HL-60 (cell line): ENCODE measurements at regions not wholly inside any gene's neighbourhood (a gene's known extent, or its start where the extent isn't known, plus 50 kb on each side); places are given as distances from the start of the nearest gene placed in this dataset.

Source experiments
- DNase-seq, 2 experiments: peaks; one replicate each; pipeline ENCODE4 v3.0.0-alpha.2; 2010 to 2020; ENCODE audit warnings: low read depth in 1 of 2, low spot score in 1 of 2
- H3K27ac ChIP-seq: fragments of 250-450 bp; sonication (Bioruptor Pico); replicated peaks from 2 replicates; pipeline ENCODE4 v1.5.1; 2020; ENCODE audit warnings: mild to moderate bottlenecking, moderate library complexity
- H3K27me3 ChIP-seq: fragments of 250-450 bp; sonication (Bioruptor Pico); 2 replicates; pipeline ENCODE4 v1.5.1; 2021; ENCODE audit warnings: mild to moderate bottlenecking, moderate library complexity; ENCODE audit not compliant: insufficient read depth, poor library complexity, severe bottlenecking
- H3K4me3 ChIP-seq: replicated peaks from 2 replicates; pipeline ENCODE4 v1.5.1; 2011; ENCODE audit warnings: mild to moderate bottlenecking, control low read depth, low read length; ENCODE audit not compliant: insufficient read depth
- CTCF ChIP-seq: IDR thresholded peaks from one replicate; pipeline ENCODE4 v1.5.1; 2011; ENCODE audit warnings: low read length, control low read depth, inconsistent platforms; ENCODE audit not compliant: insufficient read depth
- GABPA ChIP-seq: IDR thresholded peaks from 2 replicates; pipeline ENCODE4 v1.6.1; 2012; ENCODE audit warnings: low read depth
- POLR2AphosphoS5 ChIP-seq: IDR thresholded peaks from 2 replicates; pipeline ENCODE4 v1.6.1; 2012; ENCODE audit warnings: low read depth
- REST ChIP-seq: IDR thresholded peaks from 2 replicates; pipeline ENCODE4 v1.6.1; 2012; ENCODE audit warnings: low read depth; ENCODE audit not compliant: insufficient replicate concordance
- SPI1 ChIP-seq: IDR thresholded peaks from 2 replicates; pipeline ENCODE4 v1.6.1; 2012; ENCODE audit warnings: low read depth, mild to moderate bottlenecking, borderline replicate concordance

GRCh38 chr3:14298991-14299555 is 103.3 kb upstream of the SLC6A6 start:
- TF ChIP-seq POLR2AphosphoS5: no peak
- no peak for TF ChIP-seq REST
- TF ChIP-seq GABPA: no peak
- no peak for TF ChIP-seq SPI1
- no peak for TF ChIP-seq CTCF
- no peak overlapping the region for H3K27ac ChIP-seq

GRCh38 chr3:14299767-14300166 is 102.6 kb upstream of the SLC6A6 start:
- no peak for TF ChIP-seq CTCF
- no peak for TF ChIP-seq POLR2AphosphoS5
- no peak for TF ChIP-seq GABPA
- no peak for TF ChIP-seq REST
- no peak for TF ChIP-seq SPI1
- DNase-seq: no peak
- no peak overlapping the region for H3K27ac ChIP-seq
- H3K27me3 ChIP-seq: no peaks in the 10 kb centered on the region
- no peak overlapping the region for H3K4me3 ChIP-seq

More at GRCh38 chr3:14298991-14299555, 103.3 kb upstream of the SLC6A6 start:
- H3K27me3 ChIP-seq: no peaks in the 10 kb centered on the region
- no peak for DNase-seq
- H3K4me3 ChIP-seq: no peak overlapping the region

GRCh38 chr3:14300721-14301399 is 101.5 kb upstream of the SLC6A6 start:
- H3K4me3 ChIP-seq: no peak overlapping the region
- no peak for TF ChIP-seq GABPA
- TF ChIP-seq CTCF: no peak
- TF ChIP-seq SPI1: no peak
- no peak for TF ChIP-seq POLR2AphosphoS5
- no peak for TF ChIP-seq REST
- DNase-seq: no peak
- no peak overlapping the region for H3K27ac ChIP-seq
- H3K27me3 ChIP-seq: no peaks in the 10 kb centered on the region
